Prostate gland (tissue), 2 donors: ENCODE measurements at regions not wholly inside any gene's neighbourhood (a gene's known extent, or its start where the extent isn't known, plus 50 kb on each side); places are given as distances from the start of the nearest gene placed in this dataset.

Source experiments
- DNase-seq: peaks from one replicate; pipeline ENCODE4 v3.0.0-alpha.2; 2019; ENCODE audit warnings: low spot score
- H3K27ac ChIP-seq, 2 donors: fragments of 200-600 bp; sonication (generic); 2 replicates each; pipeline ENCODE4 v1.5.1; 2017 to 2019
- H3K27me3 ChIP-seq: fragments of 200-600 bp; sonication (generic); replicated peaks from 2 replicates; pipeline ENCODE4 v1.5.1; 2019; ENCODE audit not compliant: insufficient read depth
- H3K36me3 ChIP-seq, 2 donors: fragments of 200-600 bp; sonication (generic); 1 replicate in 1 of 2; 2 replicates in 1 of 2; pipeline versions ENCODE4 v1.5.1 to v1.8.1; 2017 to 2019
- H3K4me1 ChIP-seq: fragments of 200-600 bp; sonication (generic); replicated peaks from 2 replicates; pipeline ENCODE4 v1.5.1; 2019
- H3K4me3 ChIP-seq, 2 donors: fragments of 200-600 bp; sonication (generic); 2 replicates each; pipeline ENCODE4 v1.5.1; 2017 to 2019
- H3K9me3 ChIP-seq: fragments of 200-600 bp; sonication (generic); 2 replicates; pipeline ENCODE4 v1.5.1; 2017
- POLR2A ChIP-seq: fragments of 450-650 bp; IDR thresholded peaks from one replicate; pipeline ENCODE4 v1.6.1; 2016; ENCODE audit warnings: antibody characterized with exemption, mild to moderate bottlenecking
- POLR2AphosphoS5 ChIP-seq: sonication (generic); formaldehyde crosslinking; IDR thresholded peaks from one replicate; pipeline ENCODE4 v1.6.1; 2017; ENCODE audit warnings: antibody characterized with exemption
- WGBS: methylation state at CpG from one replicate; pipeline ENCODE4 v1.1.5; 2018; 5-methylcytosine and 5-hydroxymethylcytosine counted together
- intact Hi-C: fragments of 100-400 bp; cut with DNase I; formaldehyde crosslinking; loops from one replicate; pipeline ENCODE4 v1.14.2; 2022
- TF ChIP-seq, protein P1 (sequence below), 4 experiments: fragments of 200-600 bp in 2 of 4; fragments of 450-650 bp in 2 of 4; sonication (generic) in 2 of 4; IDR thresholded peaks; 1 replicate in 3 of 4; 2 replicates in 1 of 4; pipeline ENCODE4 v1.5.1; 2016 to 2019; ENCODE audit warnings: antibody characterized with exemption in 4 of 4, mild to moderate bottlenecking in 2 of 4, moderate library complexity in 2 of 4

DNA sequence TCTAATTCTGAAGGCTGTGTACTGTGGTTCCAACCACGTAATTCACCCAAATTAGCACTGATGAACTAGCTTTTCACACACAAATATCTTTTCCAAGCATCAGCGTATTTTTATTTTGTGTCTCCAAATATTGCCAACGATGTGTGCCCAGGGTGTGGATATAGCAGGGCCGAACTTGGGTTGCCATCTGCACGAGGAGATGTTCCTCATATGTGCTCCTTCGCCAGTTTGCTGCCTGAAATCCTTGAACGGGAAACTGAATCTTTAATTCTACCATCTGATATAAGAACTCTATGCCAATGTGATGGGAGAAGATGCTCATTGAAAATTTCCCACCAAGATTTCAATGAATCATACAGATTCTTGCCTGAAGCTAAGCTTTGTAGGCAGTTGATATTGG is 121.5 kb upstream of the ZNF438 start:
- TF ChIP-seq, protein P1, sequence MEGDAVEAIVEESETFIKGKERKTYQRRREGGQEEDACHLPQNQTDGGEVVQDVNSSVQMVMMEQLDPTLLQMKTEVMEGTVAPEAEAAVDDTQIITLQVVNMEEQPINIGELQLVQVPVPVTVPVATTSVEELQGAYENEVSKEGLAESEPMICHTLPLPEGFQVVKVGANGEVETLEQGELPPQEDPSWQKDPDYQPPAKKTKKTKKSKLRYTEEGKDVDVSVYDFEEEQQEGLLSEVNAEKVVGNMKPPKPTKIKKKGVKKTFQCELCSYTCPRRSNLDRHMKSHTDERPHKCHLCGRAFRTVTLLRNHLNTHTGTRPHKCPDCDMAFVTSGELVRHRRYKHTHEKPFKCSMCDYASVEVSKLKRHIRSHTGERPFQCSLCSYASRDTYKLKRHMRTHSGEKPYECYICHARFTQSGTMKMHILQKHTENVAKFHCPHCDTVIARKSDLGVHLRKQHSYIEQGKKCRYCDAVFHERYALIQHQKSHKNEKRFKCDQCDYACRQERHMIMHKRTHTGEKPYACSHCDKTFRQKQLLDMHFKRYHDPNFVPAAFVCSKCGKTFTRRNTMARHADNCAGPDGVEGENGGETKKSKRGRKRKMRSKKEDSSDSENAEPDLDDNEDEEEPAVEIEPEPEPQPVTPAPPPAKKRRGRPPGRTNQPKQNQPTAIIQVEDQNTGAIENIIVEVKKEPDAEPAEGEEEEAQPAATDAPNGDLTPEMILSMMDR (IDR thresholded peaks at IDR 0.05): no peak
- no peak for TF ChIP-seq POLR2AphosphoS5
- TF ChIP-seq POLR2A: no peak
- peaks cover 4% of the 10 kb centered on the region for H3K4me1 ChIP-seq
- H3K27me3 ChIP-seq: no peaks in the 10 kb centered on the region
- H3K36me3 ChIP-seq: no peaks in the 10 kb centered on the region
- WGBS: 94% methylated on average over 7 of the region's 7 CpGs
- no peak overlapping the region for H3K4me3 ChIP-seq
- H3K27ac ChIP-seq: no peak overlapping the region
- no peaks in the 10 kb centered on the region for H3K9me3 ChIP-seq
- intact Hi-C loops: no loop called here
- DNase-seq: no peak

DNA sequence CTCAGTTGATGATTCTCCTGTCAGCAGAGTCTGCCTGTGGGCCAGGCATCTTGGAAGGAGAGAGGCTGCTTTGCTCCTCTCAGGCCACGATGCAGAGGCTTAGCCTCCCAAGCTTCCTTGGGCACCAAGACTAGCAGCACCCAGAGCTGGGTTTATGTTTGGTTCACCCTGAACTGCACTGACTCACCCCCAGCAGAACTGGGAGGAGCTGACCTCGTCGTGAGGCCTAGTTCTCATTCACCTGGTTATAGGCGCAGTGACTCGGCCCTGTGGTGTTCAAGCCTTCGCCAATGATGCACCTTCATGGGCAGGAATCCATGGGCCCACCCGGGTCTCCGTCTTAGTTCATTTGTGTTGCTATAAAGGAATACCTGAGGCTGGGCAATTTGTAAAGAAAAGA is 122.0 kb upstream of the ZNF438 start:
- TF ChIP-seq, protein P1 (IDR thresholded peaks at IDR 0.05): no peak
- TF ChIP-seq POLR2AphosphoS5: no peak
- TF ChIP-seq POLR2A: no peak
- Histone ChIP-seq H3K27me3 (no peaks in the 10 kb centered on the region), H3K4me1 (peaks cover 4% of the 10 kb centered on the region), H3K27ac (no peak overlapping the region), H3K36me3 (no peaks in the 10 kb centered on the region), H3K9me3 (no peaks in the 10 kb centered on the region), H3K4me3 (no peak overlapping the region)
- intact Hi-C loops: no loop called here
- WGBS: 96% methylated on average over 8 of the region's 8 CpGs
- no peak for DNase-seq

DNA sequence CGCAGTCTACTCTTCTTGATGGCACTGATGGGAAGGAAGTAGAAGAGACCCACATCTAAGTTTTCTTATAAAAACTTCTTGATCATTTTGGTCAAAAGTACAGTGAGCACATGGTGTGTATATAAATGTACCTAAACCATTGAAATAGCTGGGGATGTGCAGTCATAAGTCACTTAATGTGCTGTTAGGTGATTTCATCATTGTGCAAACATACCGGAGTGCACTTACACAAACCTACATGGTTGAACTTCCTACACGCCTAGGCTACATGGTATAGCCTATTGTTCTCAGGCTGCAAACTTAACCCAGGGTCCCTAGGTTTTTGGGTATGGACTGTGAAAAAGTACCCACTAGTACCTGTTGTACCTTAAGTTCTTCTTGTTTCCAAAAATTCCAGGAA is 123.3 kb upstream of the ZNF438 start:
- H3K27me3 ChIP-seq: no peaks in the 10 kb centered on the region
- no peak overlapping the region for H3K4me3 ChIP-seq
- H3K36me3 ChIP-seq: no peaks in the 10 kb centered on the region
- H3K9me3 ChIP-seq: no peaks in the 10 kb centered on the region
- intact Hi-C loops: no loop called here
- H3K4me1 ChIP-seq: peaks cover 4% of the 10 kb centered on the region
- TF ChIP-seq, protein P1 (IDR thresholded peaks at IDR 0.05): no peak
- TF ChIP-seq POLR2AphosphoS5 (no peak), POLR2A (no peak)
- WGBS: no CpG with 5 or more reads among the region's 3 CpGs
- DNase-seq: no peak
- H3K27ac ChIP-seq: no peak overlapping the region

DNA sequence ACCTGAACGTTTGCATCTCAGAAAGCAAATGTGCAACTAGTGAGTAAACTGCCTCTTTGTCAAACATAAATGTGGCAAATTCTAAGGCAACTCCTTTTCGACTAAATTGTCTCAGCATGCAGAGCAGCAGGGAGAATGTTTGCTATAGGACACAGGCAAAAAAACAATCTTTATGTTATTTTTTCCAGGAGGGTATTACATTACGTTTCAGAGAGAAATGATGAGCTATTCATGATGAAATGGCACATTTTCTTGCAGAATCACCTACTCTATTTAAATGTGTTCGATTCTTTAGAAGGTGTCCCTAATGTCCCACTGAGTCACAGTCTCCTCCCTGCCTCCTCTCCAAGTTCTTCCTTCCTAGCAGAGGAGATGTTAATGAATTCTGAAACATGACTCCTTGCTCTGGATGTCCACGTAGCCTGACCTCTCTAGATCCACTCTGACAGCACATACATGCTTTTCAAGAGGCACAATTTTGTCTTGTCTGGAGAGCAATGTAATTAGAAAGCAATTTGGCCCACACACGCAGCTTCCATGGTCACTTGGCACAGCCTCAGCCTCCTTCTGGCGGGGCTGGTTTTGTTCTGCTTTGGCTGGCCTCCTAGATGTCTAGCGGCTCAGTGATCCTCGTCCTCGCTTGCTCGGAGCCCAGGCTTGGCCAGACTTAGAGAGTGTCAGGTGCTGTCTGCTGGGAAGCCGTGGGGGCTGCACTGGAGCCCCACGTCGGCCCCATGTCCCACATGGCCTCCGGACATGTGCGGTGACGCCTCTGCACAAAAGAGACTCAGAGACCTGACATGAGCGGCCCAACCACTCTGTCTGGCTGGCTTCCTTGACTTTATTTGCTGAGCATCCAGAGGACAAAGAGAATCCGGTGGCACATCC is 125.7 kb upstream of the ZNF438 start:
- Histone ChIP-seq H3K27me3 (no peaks in the 10 kb centered on the region), H3K27ac (peak overlapping the region in 1 of 2 donors; percentile 38), H3K9me3 (no peaks in the 10 kb centered on the region), H3K4me3 (peak overlapping the region in 1 of 2 donors; percentile 9), H3K36me3 (no peaks in the 10 kb centered on the region), H3K4me1 (peaks cover 4% of the 10 kb centered on the region)
- DNase-seq: peak; percentile 40
- WGBS: 26% methylated on average over 19 of the region's 19 CpGs
- intact Hi-C loops: no loop called here
- TF ChIP-seq POLR2AphosphoS5 (no peak), POLR2A (no peak)
- TF ChIP-seq, protein P1 (IDR thresholded peaks at IDR 0.05): no peak
